GM12875 (cell line): ENCODE measurements at regions not wholly inside any gene's neighbourhood (a gene's known extent, or its start where the extent isn't known, plus 50 kb on each side); places are given as distances from the start of the nearest gene placed in this dataset.
"Not testable (repeated sequence)": the region's sequence is repeated elsewhere in the genome, so short reads cannot be mapped to it uniquely, and the experiment has no call there.

Experiments
- H3K4me3 ChIP-seq: one replicate; pipeline ENCODE4 v1.5.1; 2011; ENCODE audit warnings: low read depth, low read length, control low read depth
- CTCF ChIP-seq: IDR thresholded peaks from 2 replicates; pipeline ENCODE4 v1.5.1; 2011; ENCODE audit warnings: low read depth, mild to moderate bottlenecking, control low read depth, inconsistent platforms, low read length, moderate library complexity, borderline replicate concordance; ENCODE audit not compliant: insufficient read depth

DNA sequence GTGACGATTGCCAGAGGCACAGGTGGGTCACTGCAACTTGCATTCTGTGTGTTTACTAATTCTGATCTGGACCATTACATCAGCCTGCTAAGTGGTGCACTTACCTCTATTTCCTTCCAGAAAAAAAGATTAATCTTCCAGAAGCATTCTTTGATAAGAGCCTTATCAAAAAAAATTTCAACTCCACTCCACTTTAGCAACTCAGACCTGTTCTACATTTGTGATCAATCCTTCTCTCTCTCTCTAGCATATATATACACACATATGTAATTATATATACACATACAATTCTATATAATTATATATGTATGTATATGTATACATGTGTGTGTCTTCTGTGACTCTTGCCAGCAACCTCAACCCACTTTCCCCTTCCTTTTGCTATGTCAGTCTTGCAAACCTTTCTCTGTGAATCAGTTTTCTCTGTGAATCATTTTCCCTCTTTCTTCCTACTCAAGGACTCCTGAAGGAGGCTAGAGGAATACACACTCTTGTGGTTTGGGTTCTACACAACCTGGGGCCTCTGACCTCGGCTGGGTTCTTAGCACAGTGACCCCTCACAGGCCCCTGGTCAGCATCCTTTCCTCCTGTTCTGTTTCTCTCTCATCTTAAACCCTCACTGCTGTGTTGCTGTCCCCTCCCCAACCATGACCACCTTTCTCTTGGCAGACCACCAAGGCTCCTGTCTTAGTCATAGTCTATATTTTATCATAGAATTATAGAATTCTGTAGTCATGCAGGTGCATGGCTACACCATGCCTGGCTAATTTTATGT is 130.4 kb upstream of the PELI1 start:
- no peak for TF ChIP-seq CTCF
- no peak overlapping the region for H3K4me3 ChIP-seq

- H3K4me3 ChIP-seq = no peak overlapping the region
- no peak for TF ChIP-seq CTCF
Observed at GRCh38 chr2:64275174-64275466, 130.9 kb upstream of the PELI1 start.

DNA sequence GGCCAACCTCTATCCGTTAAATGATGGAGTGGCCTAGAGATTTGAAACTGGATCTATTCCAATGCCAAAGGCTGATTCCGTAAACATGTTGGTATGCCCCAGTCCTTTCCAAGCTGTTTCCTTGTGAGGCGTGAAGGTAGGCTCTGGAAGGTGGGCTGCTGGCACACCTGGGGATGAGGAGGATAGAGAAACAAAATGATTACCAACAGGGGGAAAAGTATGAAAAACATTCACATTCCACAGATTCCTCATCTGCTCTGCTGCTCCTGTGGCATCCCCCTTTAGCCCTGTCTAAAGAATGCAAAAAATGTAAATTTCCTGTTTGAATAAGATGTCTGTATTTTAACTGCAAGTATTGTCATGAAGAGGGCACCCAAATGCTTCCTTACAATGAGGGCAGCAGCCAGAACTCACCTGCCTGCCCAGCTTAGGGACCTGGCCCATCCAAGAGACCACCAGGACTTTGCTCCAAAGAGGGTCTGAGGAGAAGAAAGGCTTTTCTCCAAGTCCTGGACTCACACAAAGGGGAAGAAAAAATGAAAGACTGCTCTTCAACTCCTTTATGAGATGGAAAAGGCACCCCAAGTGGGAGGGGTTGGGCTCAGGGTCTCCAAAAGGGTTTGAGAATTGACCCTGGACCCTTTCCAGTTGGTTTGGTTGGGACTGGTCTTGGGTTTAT is 132.3 kb upstream of the PELI1 start:
- TF ChIP-seq CTCF = no peak
- no peak overlapping the region for H3K4me3 ChIP-seq

GRCh38 chr2:64277101-64277849 is 133.1 kb upstream of the PELI1 start:
- no peak overlapping the region for H3K4me3 ChIP-seq
- TF ChIP-seq CTCF = no peak

GRCh38 chr2:64280812-64281211 is 136.6 kb upstream of the PELI1 start:
- H3K4me3 ChIP-seq = not testable (repeated sequence)

GRCh38 chr2:64283006-64283570 is 138.9 kb upstream of the PELI1 start:
- H3K4me3 ChIP-seq = no peak overlapping the region
- no peak for TF ChIP-seq CTCF

- no peak for TF ChIP-seq CTCF
- H3K4me3 ChIP-seq = no peak overlapping the region
Observed at GRCh38 chr2:64283641-64284361, 139.6 kb upstream of the PELI1 start.
